COLO668 (cell line): ENCODE measurements at regions not wholly inside any gene's neighbourhood (a gene's known extent, or its start where the extent isn't known, plus 50 kb on each side); places are given as distances from the start of the nearest gene placed in this dataset.
A peak's percentile ranks its signal among the peaks of the same experiment; 100 is the strongest.

Source experiments
- DNase-seq: peaks from one replicate; lab custom pipeline; 2025; ENCODE audit not compliant: unreplicated experiment; lab: John Stamatoyannopoulos, UW

GRCh38 chr6:91743756-91744155 is 1156.9 kb upstream of the MAP3K7 start:
- no peak for DNase-seq

GRCh38 chr6:91731939-91732338 is 1145.1 kb upstream of the MAP3K7 start:
- DNase-seq = no peak

DNA sequence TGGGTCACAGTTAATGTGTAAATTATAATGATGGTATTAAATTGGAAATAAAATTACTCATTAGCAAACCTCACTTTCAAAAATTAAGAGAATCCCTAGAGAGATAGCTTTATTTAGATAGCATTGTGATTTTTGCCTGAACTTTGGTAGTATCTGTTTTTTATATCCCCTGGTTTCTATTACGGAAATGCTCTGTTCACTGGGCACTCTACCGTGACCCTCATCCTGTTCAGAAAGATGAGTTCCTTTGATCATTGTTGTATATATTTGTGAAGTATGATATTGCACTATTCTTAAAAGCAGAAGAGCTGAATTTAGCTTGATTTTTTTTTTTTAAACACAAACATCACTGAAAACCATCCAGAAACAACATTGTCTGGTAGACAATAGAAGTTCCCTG is 1143.8 kb upstream of the MAP3K7 start:
- DNase-seq = no peak

DNA sequence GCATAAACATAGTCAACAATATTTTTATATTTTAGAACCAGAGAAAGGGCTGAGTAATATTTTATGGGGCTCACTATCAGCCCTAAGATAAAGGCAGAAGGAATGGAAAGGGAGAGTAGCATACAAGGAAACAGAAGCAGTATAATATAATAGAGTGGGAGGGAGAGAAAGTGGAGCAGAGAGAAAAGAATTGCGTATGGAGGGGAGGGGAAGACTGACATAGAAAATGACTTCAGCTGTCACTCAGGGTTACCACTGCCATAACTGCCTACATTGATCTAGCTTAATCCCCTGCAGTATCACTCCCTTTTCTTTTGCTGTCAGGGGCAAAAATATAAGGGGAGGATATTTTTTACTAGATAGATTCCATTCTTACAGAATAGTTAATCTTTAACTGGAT is 1133.5 kb upstream of the MAP3K7 start:
- no peak for DNase-seq

GRCh38 chr6:91719414-91719813 is 1132.5 kb upstream of the MAP3K7 start:
- no peak for DNase-seq

DNA sequence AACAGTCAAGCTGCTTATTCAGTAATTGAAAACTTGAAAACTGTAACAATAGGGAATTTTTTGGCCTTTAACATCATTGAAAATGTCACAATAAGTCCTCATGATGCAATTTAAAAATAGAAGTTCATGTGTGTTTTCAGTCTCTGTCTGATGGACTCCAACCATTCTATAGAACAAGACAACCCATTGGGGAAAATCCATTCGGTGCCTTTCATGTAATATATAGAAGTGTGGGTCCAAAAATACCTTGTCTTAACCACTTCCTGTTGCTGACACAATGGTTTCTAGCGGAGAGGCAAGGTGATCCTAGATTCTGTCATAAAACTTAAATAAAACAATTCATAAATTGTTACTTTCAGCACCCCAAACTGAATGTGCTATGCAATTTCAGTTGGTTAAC is 1131.3 kb upstream of the MAP3K7 start:
- DNase-seq = no peak

DNA sequence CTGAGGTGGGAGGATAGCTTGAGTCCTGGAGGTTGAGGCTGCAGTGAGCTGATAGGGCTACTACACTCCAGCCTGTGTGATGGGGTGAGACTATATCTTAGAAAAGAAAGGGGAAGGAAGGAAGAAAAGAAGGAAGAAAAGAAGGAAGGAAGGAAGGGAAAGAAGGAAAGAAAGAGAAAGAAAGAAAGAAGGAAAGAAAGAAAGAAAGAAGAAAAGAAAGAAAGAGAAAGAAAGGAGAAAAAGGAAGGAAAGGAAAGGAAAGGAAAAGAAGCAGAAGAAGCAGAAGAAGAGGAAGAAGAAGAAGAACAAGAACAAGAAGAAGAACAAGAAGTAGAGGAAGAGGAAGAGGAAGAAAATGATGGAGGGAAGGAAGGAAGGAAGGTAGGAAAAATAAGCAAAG is 1130.2 kb upstream of the MAP3K7 start:
- no peak for DNase-seq

- DNase-seq = no peak
Measured at GRCh38 chr6:91716361-91716760, 1129.5 kb upstream of the MAP3K7 start.

- DNase-seq = no peak
Measured at GRCh38 chr6:91715171-91715805, 1128.4 kb upstream of the MAP3K7 start.

GRCh38 chr6:91713911-91714310 is 1127.0 kb upstream of the MAP3K7 start:
- DNase-seq = no peak

DNA sequence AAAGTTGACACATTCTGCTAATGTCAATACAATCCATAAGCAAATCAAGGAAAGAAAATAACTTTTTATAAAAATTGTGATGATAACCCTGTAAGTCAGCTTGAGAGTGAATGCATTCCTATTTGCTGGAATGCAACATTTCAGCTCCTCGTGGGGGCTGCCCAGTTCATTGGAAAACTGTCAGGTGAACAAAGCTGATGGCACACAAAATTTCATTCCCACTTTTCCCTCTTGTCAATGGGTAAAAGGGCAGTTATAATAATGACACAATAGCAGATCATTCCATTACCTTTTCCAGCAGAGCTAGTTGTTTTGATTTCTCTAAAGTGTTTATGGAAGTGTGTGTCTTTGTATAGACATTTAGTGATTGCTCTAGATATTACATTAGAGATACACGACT is 1124.6 kb upstream of the MAP3K7 start:
- DNase-seq = no peak

DNA sequence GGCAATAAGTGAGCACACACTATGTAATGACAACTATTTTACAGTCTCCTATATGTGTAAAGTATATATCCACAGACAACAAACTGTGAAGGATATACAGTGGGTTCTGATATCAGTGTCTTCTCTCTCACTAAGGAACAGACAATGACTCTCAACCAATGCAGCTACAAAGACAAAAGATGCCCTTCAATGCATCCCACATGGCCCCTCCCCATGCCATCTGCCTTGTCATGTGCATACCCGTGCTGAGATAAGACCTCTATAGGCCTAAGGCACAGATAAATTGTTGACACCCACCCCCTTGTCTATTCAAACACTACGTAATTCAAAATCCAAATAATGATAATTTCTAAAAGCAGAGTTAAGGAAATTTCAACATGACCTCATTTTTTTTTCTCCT is 1123.5 kb upstream of the MAP3K7 start:
- DNase-seq = no peak

DNA sequence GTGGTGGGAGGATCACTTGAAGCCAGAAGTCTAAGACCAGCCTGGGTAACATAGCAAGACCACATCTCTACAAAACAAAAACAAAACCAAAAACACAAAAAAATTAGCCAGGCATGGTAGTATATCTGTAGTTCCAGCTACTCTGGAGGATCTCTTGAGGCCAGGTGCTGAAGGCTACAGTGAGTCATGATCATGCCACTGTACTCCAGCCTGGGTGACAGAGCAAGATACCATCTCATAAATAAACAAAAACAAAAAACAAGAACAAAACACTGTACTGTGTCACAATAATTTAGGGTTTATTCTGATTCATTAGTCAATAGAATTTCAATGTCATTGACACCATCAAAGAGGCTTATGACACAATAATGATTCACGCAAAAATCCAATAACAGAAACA is 1121.7 kb upstream of the MAP3K7 start:
- DNase-seq = no peak

- DNase-seq = no peak
Measured at GRCh38 chr6:91705646-91706045, 1118.8 kb upstream of the MAP3K7 start.

GRCh38 chr6:91704531-91704930 is 1117.7 kb upstream of the MAP3K7 start:
- DNase-seq = no peak

GRCh38 chr6:91697010-91697695 is 1110.3 kb upstream of the MAP3K7 start:
- no peak for DNase-seq

GRCh38 chr6:91695221-91695620 is 1108.3 kb upstream of the MAP3K7 start:
- DNase-seq = no peak

DNA sequence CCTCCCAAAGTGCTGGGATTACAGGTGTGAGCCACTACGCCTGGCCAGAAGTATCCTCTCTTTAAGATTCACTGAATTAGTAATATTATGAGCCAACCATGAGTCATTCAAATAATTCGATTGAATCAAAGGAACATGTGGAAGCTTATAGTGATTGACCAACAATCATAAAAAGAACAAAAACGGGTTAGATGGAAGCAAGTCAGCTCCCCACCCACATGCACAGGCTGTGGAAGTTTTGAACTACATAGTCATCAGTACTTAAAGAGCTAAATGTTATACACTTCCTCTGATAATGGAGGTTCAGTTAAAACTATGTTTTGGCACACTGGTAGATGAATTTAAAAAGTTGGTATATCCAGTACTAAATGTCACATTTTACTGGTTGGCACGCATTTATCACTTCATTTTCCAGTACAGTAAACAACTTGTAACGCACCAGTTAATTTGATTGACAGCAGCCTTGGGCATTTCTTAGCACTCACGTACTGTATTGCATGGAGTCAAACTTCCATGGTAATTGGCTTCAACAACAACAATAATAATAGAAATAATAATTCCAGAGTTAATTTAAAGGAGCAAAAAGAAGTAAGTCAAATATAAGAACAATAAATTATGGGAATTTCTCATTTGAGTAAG is 1107.3 kb upstream of the MAP3K7 start:
- no peak for DNase-seq

DNA sequence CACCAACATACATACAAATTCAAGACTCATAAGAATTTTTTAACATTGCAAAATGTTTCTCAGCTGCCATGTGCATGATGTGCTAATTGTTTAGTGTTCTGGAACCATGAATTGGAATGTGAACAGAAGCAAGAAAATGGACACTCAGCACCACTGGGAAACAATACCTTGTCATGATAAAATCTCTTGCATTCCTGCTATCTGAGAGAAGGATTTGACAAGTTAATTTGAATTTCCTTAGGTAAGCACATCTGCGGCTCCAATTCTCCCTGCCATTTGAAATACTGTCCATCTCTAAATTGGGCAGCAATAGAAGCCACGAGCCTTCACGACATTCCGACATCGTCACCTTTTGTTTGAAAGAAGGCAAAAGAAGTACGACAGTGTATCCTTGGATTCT is 1104.6 kb upstream of the MAP3K7 start:
- DNase-seq = no peak

DNA sequence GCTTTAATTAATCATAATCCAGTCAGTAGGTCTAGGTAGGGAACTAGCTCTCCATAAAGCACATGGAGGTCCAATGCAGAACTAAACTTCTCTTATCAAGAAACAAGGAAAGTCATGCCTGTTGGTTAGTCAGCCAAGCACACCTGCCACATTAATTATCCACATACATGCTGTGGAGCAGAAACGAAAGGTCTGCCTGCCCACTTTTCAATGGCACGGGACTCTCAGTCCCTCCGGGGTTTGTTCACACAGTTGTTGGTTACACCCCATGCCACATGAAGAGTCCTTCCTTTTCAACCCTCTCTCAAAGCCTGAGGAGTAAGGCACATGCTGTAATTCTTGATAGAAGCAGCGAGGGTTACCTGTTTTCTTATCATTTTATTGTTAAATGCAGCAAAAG is 1096.4 kb upstream of the MAP3K7 start:
- DNase-seq = no peak

DNA sequence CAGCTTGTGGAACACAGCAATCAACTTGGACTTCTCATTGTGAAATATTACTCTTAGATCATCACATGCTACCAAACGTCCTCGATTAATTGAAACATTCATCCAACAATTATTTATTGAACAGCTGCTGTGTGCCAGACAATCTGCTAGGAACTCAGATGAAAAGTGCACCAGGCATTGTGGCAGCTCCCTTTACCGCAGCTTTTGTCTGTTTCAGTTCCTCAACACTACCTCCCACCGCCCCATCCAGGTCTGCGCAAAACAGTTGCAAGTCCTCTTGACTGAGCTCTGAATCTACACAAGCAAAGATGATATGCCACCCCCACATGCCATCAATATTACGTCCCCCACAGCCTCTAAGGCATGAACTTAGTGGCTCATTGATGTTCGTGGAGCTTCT is 1094.4 kb upstream of the MAP3K7 start:
- no peak for DNase-seq

DNA sequence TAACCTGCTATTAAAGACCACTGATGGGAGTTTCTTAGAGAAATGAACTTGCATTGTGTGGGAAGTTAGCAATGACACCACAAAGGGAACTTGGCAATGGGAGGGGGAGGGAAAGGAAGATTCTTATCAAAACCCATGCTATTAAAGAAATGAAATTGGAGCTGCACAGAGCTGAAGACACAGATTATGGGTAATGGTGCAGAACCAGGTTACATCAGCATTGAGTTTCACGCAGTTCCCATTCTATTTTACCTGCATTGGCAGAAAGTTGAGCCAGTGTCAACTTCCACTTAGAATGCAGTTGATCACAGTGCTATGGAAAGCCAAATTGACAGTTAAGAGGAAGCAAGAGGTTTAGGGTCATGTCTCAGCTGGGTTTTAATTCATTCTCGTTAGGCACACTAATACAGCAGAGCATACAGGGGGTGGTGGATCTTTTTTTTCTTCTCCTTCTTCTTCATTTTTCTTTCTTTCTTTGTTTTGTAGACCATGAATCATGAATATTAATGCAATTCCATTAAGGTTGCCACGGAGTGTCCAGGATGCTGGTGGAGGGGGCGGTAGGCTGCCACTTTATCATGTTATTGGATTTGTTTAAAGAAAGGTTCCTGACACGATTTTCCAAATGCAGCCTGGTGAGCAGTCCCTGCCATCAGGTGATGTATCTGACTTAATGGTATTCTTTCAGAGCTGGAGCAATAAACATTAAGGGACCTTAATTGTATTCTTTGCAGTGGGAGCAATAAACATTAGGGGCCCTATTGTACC is 1092.0 kb upstream of the MAP3K7 start:
- DNase-seq = peak; percentile 1
